Activated effector memory CD4-positive, alpha-beta T cell treated with Interleukin-2 at 50 U/mL for 16 hours (primary cell): ENCODE measurements at regions not wholly inside any gene's neighbourhood (a gene's known extent, or its start where the extent isn't known, plus 50 kb on each side); places are given as distances from the start of the nearest gene placed in this dataset.
A peak's percentile ranks its signal among the peaks of the same experiment; 100 is the strongest.
"Not testable (repeated sequence)": the region's sequence is repeated elsewhere in the genome, so short reads cannot be mapped to it uniquely, and the experiment has no call there.

Experiments used
- DNase-seq: peaks from one replicate; pipeline ENCODE4 v3.0.0-alpha.2; 2020

DNA sequence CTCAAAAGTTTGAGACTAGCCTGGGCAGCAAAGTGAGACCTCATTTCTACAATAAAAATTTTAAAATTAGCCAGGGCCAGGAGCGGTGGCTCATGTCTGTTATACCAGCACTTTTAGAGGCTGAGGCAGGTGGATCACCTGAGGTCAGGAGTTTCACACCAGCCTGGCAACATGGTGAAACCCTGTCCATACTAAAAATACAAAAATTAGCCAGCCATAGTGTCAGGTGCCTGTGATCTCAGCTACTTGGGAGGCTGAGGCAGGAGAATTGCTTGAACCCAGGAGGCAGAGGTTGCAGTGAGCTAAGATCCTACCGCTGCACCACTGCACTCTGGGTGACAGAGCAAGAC is 85.1 kb upstream of the MAP4 start:
- not testable (repeated sequence) for DNase-seq

DNA sequence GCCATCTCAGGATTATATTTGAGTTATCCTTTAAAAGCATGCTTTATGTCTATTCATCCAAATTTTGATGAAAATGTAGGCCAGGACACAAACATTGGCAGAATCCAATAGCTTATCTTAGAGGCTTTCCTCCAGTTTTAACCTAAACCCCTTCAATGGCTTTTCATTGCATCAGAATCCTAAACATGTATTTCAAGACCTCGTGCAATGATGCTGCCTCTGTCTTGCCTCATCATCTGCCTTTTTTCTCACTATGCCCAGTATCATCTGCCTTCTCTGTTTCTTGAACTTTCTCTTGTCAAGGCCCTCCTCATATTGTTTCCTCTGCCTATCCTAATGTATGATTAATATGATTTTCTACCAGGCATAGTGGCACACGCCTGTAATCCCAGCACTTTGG is 76.1 kb upstream of the MAP4 start:
- DNase-seq: no peak

GRCh38 chr3:48090166-48090939 is 74.1 kb upstream of the MAP4 start:
- DNase-seq: no peak

DNA sequence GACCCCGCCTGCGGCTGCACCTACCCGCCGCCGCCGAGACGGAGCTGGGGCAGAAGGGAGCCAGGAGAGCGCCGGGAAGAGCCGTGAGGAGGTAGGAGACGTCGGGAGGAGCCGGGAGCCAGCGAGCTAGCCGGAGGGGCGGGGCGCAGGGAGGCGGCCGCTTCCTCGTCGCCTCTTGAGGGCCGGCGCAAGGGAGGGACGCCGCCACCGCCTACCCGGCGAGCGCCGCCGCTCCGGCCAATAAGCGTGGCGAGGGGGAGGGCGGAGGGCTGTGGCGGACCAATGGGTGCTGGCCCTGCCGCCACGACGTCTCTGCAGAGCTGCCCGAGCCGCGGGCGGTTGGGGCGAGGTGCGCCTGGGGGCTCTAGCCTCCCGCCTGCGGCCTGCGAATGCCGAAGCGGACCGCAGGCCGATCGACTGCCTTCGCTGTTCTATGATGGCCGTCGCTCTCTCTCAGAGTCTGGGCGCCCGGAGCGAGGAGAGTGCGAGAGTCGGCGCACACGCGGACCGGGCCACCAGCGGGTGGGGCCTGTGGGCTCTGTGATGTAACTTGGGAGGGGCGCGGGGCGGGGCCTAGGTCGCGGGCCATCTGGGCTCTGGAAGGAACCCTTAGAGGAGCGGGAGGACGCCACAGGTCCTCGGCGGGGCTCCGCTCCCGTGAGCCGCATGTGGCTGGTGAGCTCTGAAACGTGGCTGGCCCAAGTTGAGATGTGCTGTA is 72.7 kb upstream of the MAP4 start:
- peak; percentile 92 for DNase-seq

GRCh38 chr3:48088056-48088748 is 72.0 kb upstream of the MAP4 start:
- no peak for DNase-seq

DNA sequence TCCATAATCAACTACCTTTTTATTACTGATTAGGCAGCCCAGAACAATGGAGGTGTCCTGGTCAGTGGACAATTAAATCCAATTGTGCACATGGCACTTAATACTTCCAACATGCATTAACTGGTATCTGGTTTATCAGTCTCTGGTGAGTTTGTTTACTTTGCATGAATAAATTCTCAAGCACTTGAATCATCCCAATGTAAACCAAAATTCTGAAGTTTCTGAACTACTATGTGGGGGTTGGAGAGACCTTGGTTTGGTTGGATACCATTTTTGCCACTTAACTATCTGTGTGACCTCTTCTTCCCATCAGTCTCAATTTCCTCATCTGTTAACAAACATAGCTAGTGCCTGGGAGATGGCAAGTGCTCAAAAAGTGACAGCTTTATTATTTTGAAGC is 70.5 kb upstream of the MAP4 start:
- DNase-seq: no peak

DNA sequence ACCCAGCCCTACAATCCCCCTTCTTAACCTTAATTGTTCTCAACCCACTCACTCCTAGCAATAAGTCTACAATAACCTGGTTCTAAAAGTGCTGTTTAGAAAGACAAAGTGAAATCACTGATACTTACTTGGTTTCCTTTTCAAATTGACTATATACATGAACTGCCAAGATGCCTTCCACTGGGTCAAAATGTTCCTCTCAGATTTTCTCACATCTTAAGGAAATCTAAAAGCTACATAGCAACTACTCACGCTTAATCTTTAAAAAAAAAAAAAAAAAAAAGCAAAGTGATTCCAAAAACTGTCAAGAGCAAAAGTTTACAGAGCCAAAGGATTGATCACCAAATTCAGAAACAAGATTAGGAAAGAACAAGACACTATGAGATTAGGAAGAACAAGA is 68.7 kb upstream of the MAP4 start:
- no peak for DNase-seq

GRCh38 chr3:48084170-48084569 is 68.0 kb upstream of the MAP4 start:
- no peak for DNase-seq

DNA sequence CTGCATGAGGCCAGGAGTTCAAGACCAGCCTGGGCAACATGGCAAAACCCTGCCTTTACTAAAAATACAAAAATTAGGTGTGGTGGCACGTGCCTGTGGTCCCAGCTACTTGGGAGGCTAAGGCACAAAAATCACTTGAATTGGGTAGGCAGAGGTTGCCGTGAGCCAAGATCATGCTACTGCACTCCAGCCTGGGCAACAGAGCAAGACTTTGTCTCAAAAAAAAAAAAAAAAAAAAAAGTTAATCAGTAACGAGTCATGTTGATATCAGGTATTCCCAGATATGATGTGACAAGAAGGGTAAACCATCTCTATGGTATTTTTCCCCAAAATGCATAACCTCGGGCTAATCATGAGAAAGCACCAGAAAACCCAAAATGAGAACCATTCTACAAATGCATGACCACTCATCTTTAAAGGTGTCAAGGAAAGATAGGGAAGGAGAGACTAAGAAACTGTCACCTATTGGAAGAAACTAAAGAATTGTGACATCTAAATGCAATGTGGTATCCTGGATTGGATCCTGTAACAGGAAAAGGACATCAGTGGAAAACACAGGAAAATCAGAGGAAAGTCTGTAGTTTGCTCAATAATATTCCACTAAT is 66.5 kb upstream of the MAP4 start:
- DNase-seq: no peak

- DNase-seq: no peak
Observed at GRCh38 chr3:48077815-48078214, 61.6 kb upstream of the MAP4 start.

DNA sequence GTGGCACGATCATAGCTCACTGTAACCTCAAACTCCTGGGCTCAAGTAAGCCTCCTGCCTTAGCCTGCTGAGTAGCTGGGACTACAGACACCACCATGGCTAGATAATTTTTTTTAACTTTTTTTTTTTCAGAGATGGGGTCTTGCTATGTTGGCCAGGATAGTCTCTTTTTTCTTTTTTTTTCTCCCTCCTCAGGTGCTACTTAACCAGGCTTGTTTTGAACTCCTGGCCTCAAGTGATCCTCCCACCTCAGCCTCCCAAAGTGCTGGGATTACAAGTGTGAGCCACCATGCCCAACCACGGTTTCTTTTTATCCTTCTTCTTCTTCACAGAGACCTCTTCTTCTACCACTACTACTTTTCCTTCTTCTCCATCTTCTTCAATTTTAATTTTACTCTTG is 53.8 kb upstream of the MAP4 start:
- DNase-seq: no peak

GRCh38 chr3:48069339-48069738 is 53.1 kb upstream of the MAP4 start:
- no peak for DNase-seq

DNA sequence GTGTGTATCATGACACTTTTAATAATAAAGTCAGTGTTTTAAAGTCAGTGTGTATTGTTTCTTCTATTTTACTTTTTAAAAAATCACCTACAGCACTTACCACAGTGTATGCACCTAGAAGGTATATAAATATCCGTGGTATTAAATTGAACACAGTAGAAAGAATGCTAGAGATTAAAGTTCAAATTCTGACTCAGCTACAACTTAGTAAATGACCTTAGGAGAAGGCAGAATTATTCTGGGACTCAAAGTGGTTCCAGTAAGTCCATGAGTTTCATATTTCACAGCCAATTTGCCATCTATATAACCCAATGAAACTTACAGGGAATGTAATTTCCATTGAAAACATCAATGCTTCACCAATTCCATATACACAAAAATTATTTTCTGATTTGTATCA is 52.7 kb upstream of the MAP4 start:
- no peak for DNase-seq

DNA sequence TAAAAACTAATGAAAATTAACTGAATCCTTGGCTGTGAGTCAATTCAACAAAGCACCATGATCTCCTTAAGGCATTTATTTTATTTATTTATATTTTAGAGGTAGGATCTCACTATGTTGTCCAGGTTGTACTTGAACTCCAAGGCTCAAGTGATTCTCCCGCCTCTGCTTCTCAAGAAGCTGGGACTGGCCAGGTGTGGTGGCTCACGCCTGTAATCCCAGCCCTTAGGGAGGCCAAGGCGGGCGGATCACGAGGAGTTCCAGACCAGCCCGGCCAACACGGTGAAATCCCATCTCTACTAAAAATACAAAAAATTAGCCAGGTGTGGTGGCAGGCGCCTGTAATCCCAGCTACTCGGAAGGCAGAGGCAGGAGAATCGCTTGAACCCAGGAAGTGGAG is 52.1 kb upstream of the MAP4 start:
- not testable (repeated sequence) for DNase-seq

DNA sequence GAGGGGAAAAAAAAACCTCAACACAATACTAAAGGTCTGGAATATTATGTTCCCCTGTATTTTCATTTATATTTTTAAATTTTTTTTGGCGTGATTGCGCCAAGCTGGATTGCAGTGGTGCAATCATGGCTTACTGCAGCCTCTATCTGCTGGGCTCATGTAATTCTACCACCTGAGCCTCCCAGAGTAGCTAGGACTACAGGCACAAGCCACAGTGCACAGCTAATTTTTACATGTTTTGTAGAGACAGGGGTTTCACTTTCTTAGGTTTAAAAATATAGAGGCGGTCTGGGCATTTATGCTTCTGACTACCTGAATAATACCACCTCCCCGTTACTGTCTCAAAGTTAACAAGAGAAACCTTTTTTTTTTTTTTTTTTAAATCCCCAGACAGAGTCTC is 51.1 kb upstream of the MAP4 start:
- no peak for DNase-seq
